Erythroblast (primary cell): ENCODE measurements at regions not wholly inside any gene's neighbourhood (a gene's known extent, or its start where the extent isn't known, plus 50 kb on each side); places are given as distances from the start of the nearest gene placed in this dataset.

Source experiments
- GATA1 ChIP-seq: IDR thresholded peaks from 2 replicates; pipeline ENCODE4 v1.6.1; 2011; ENCODE audit warnings: low read depth, mild to moderate bottlenecking, control low read depth, low read length, moderate library complexity
- POLR2A ChIP-seq: IDR thresholded peaks from 2 replicates; pipeline ENCODE4 v1.6.1; 2011; ENCODE audit warnings: mild to moderate bottlenecking, low read length

DNA sequence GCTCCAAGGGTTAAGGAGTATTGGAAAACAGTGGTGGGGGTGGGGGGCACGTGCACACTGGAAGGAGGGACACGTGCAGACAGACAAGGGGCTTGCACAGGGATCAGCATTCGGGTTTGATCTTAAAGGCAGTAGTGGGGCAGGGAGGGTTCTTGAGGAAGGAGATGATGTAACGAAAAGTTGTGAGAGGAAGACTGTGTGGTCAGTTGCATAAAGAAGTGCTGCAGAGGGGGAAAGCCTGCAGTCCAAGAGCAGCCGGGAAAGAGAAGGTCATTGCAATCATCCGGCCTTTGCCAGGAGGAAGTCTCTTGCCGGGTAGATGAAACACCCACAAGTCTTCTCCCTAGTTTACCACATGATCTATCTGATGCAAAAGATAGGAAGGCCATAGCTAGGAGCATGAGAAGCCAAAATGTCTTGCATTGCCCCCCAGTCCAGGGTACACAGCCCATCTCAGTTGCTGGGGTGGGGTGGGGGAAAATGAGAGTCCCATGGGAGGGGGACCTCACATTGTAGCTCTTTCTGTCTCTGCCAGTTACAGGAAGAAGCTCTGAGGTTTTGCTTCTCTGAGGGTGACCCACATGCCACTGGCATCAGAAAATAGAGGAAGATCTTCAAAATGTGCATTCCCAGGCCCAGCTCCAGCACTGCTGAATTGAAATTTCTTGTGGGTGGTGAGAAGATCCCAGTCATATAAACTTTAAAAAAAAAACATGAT lies 202.5 kb upstream of the RAB4A start:
- TF ChIP-seq POLR2A (no peak), GATA1 (no peak)
